PC-3 (cell line): ENCODE measurements at regions not wholly inside any gene's neighbourhood (a gene's known extent, or its start where the extent isn't known, plus 50 kb on each side); places are given as distances from the start of the nearest gene placed in this dataset.

Source experiments
- ATAC-seq: fragments of 200-7000 bp; cut with Tn5 transposase; 2 replicates; pipeline ENCODE4 v1.9.1; 2020; ENCODE audit warnings: mild to moderate bottlenecking, moderate library complexity
- BruUV-seq: library from RNA; stranded (reverse); fragments of 400-500 nt; replicated peaks from 2 replicates; lab custom pipeline; 2021; lab: Mats Ljungman, UMichigan
- CTCF ChIA-PET: fragments of 300-600 bp; sonication (Branson Sonifier 250); formaldehyde crosslinking; loops from one replicate; lab custom pipeline; 2022; ENCODE audit warnings: antibody characterized with exemption; lab: Charles Lee
- POLR2A ChIA-PET: fragments of 300-600 bp; sonication (Branson Sonifier 250); formaldehyde crosslinking; loops from one replicate; lab custom pipeline; 2022; ENCODE audit warnings: antibody characterized with exemption; ENCODE audit not compliant: unreplicated experiment; lab: Charles Lee
- DNase-seq: peaks from one replicate; pipeline ENCODE4 v3.0.0-alpha.2; 2015
- H2AFZ ChIP-seq: fragments of 300-600 bp; sonication (generic); 2 replicates; pipeline ENCODE4 v1.6.0; 2016; ENCODE audit warnings: antibody characterized with exemption, low read length
- H3F3A ChIP-seq: fragments of 300-600 bp; sonication (generic); one replicate; pipeline ENCODE4 v1.6.0; 2017; ENCODE audit warnings: antibody characterized with exemption, low read length, control low read depth, mild to moderate bottlenecking; ENCODE audit not compliant: unreplicated experiment
- H3K27ac ChIP-seq: fragments of 300-600 bp; sonication (generic); 2 replicates; pipeline ENCODE4 v1.5.1; 2016; ENCODE audit warnings: mild to moderate bottlenecking, low read length
- H3K27me3 ChIP-seq: fragments of 300-600 bp; sonication (generic); 2 replicates; pipeline ENCODE4 v1.6.1; 2016; ENCODE audit warnings: low read length, mixed read lengths
- H3K36me3 ChIP-seq: fragments of 300-600 bp; sonication (generic); 2 replicates; pipeline ENCODE4 v1.6.1; 2016; ENCODE audit warnings: low read depth, mixed run types, low read length, mixed read lengths
- H3K4me1 ChIP-seq: fragments of 300-600 bp; sonication (generic); 2 replicates; pipeline ENCODE4 v1.5.1; 2016; ENCODE audit warnings: low read length; ENCODE audit not compliant: insufficient read depth
- H3K4me2 ChIP-seq: fragments of 300-600 bp; sonication (generic); 2 replicates; pipeline ENCODE4 v1.6.0; 2016; ENCODE audit warnings: low read length
- H3K4me3 ChIP-seq: fragments of 300-600 bp; sonication (generic); 2 replicates; pipeline ENCODE4 v1.5.1; 2016; ENCODE audit warnings: mild to moderate bottlenecking, low read length, mixed read lengths
- H3K79me2 ChIP-seq: fragments of 300-600 bp; sonication (generic); 2 replicates; pipeline ENCODE4 v1.6.1; 2017; ENCODE audit warnings: low read length, mixed read lengths
- H3K9ac ChIP-seq: fragments of 300-600 bp; sonication (generic); 2 replicates; pipeline ENCODE4 v1.6.0; 2016; ENCODE audit warnings: mild to moderate bottlenecking, low read length
- H3K9me2 ChIP-seq: fragments of 300-600 bp; sonication (generic); replicated peaks from 2 replicates; pipeline ENCODE4 v1.6.1; 2016; ENCODE audit warnings: mixed run types, low read length, mixed read lengths
- H3K9me3 ChIP-seq: fragments of 300-600 bp; sonication (generic); 2 replicates; pipeline ENCODE4 v1.6.1; 2016; ENCODE audit warnings: low read length, mixed read lengths
- H4K20me1 ChIP-seq: fragments of 300-600 bp; sonication (generic); 2 replicates; pipeline ENCODE4 v1.6.1; 2016; ENCODE audit warnings: low read length, mixed read lengths
- CTCF ChIP-seq: fragments of 300-600 bp; sonication (generic); conservative IDR thresholded peaks from 2 replicates; pipeline ENCODE4 v1.5.1; 2017; ENCODE audit warnings: antibody characterized with exemption, low read depth, mild to moderate bottlenecking, low read length
- EZH2 ChIP-seq: fragments of 300-600 bp; sonication (generic); IDR thresholded peaks from one replicate; pipeline ENCODE4 v1.6.1; 2017; ENCODE audit warnings: antibody characterized with exemption, mild to moderate bottlenecking, low read length; ENCODE audit not compliant: unreplicated experiment
- EZH2phosphoT487 ChIP-seq: fragments of 300-600 bp; sonication (generic); IDR thresholded peaks from 2 replicates; pipeline ENCODE4 v1.6.1; 2018; ENCODE audit warnings: mild to moderate bottlenecking, antibody characterized with exemption, low read length, borderline replicate concordance
- intact Hi-C: fragments of 100-400 bp; cut with micrococcal nuclease; formaldehyde crosslinking; loops from 2 replicates; pipeline ENCODE4 v1.9.0; 2023

- H3K27me3 ChIP-seq = no peaks in the 10 kb centered on the region
- no peak overlapping the region for H2AFZ ChIP-seq
- TF ChIP-seq EZH2 = no peak
- TF ChIP-seq EZH2phosphoT487 = no peak
- no peak for TF ChIP-seq CTCF
- H3K27ac ChIP-seq = no peak overlapping the region
- ChIA-PET CTCF (no interaction called here), POLR2A (no interaction called here)
- H3K4me2 ChIP-seq = no peak overlapping the region
- no peak for ATAC-seq
- no peaks in the 10 kb centered on the region for H3K4me1 ChIP-seq
- H3K9me2 ChIP-seq = no peaks in the 10 kb centered on the region
- no peaks in the 10 kb centered on the region for H3K9me3 ChIP-seq
- H3K79me2 ChIP-seq = no peaks in the 10 kb centered on the region
- BruUV-seq = no TSS peak
- no peaks in the 10 kb centered on the region for H4K20me1 ChIP-seq
- intact Hi-C loops = no loop called here
- no peak overlapping the region for H3K4me3 ChIP-seq
- no peaks in the 10 kb centered on the region for H3K36me3 ChIP-seq
- H3K9ac ChIP-seq = no peak overlapping the region
- H3F3A ChIP-seq = no peaks in the 10 kb centered on the region
- DNase-seq = no peak
Observed at GRCh38 chr18:77524909-77525308, 275.3 kb downstream of the GALR1 start.

- H3K9me2 ChIP-seq = no peaks in the 10 kb centered on the region
- no peak overlapping the region for H2AFZ ChIP-seq
- no peak overlapping the region for H3K4me2 ChIP-seq
- CTCF ChIA-PET = no interaction called here
- no peak for TF ChIP-seq CTCF
- no peak for TF ChIP-seq EZH2phosphoT487
- no peak for TF ChIP-seq EZH2
- H3K79me2 ChIP-seq = no peaks in the 10 kb centered on the region
- DNase-seq (no peak), ATAC-seq (no peak)
- no TSS peak for BruUV-seq
- no peaks in the 10 kb centered on the region for H4K20me1 ChIP-seq
- H3K27me3 ChIP-seq = no peaks in the 10 kb centered on the region
- H3K9me3 ChIP-seq = no peaks in the 10 kb centered on the region
- H3K9ac ChIP-seq = no peak overlapping the region
- H3K4me1 ChIP-seq = no peaks in the 10 kb centered on the region
- H3K36me3 ChIP-seq = no peaks in the 10 kb centered on the region
- H3F3A ChIP-seq = no peaks in the 10 kb centered on the region
- POLR2A ChIA-PET = no interaction called here
- H3K27ac ChIP-seq = no peak overlapping the region
- no peak overlapping the region for H3K4me3 ChIP-seq
- intact Hi-C loops = no loop called here
Observed at GRCh38 chr18:77526962-77527361, 277.3 kb downstream of the GALR1 start.

- Histone ChIP-seq H3K4me3 (no peak overlapping the region), H3K4me1 (no peaks in the 10 kb centered on the region), H3K79me2 (no peaks in the 10 kb centered on the region), H3K9ac (no peak overlapping the region), H2AFZ (no peak overlapping the region), H3K36me3 (no peaks in the 10 kb centered on the region), H3K9me2 (no peaks in the 10 kb centered on the region), H3K27me3 (no peaks in the 10 kb centered on the region), H3K4me2 (no peak overlapping the region), H3F3A (no peaks in the 10 kb centered on the region), H4K20me1 (no peaks in the 10 kb centered on the region), H3K9me3 (no peaks in the 10 kb centered on the region), H3K27ac (no peak overlapping the region)
- intact Hi-C loops = no loop called here
- ChIA-PET CTCF (no interaction called here), POLR2A (no interaction called here)
- BruUV-seq = no TSS peak
- DNase-seq (no peak), ATAC-seq (no peak)
- TF ChIP-seq EZH2phosphoT487 (no peak), CTCF (no peak), EZH2 (no peak)
Observed at GRCh38 chr18:77528872-77529271, 279.2 kb downstream of the GALR1 start.
